Erythroblast (primary cell): ENCODE measurements at regions not wholly inside any gene's neighbourhood (a gene's known extent, or its start where the extent isn't known, plus 50 kb on each side); places are given as distances from the start of the nearest gene placed in this dataset.

Experiments
- DNase-seq, 2 experiments: peaks; one replicate each; lab custom pipeline; 2025; lab: John Stamatoyannopoulos, UW
- GATA1 ChIP-seq: IDR thresholded peaks from 2 replicates; pipeline ENCODE4 v1.6.1; 2011; ENCODE audit warnings: low read depth, mild to moderate bottlenecking, control low read depth, low read length, moderate library complexity
- POLR2A ChIP-seq: IDR thresholded peaks from 2 replicates; pipeline ENCODE4 v1.6.1; 2011; ENCODE audit warnings: mild to moderate bottlenecking, low read length

DNA sequence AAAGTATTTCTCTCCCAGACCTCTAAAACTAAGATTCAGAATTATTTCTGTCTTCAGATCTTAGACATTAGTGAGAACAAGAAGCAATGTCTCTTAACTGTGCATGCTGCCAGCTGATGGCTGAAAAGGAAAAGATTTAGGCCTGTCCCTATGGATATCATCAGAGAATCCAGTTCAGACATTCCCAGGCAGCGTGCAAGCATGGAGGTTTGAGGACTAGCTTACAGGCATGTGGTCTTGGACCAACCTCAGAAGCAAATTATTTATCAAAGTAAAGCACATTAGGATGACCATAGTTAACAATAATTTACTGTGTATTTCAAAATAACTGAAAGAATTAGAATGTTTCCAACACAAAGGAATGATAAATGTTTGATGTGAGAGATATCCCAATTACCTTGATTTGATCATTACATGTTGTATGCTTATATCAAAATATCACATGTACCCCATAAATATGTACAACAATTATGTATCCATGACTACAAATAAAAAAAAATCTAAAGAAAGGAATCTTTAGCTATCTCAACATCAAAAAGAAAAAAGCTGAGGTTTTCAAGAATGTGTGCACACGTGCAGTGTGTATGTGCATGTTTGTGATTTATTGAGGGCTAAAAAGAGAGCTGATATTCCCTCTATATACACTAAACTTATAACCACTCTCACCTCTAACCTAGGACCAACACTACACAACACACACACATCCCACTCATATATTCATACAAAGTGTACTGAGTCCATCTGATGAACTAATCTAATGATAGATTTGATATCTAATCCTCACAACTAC lies 108.9 kb upstream of the THBS1 start:
- no peak for TF ChIP-seq GATA1
- TF ChIP-seq POLR2A: no peak
- DNase-seq: no peak

DNA sequence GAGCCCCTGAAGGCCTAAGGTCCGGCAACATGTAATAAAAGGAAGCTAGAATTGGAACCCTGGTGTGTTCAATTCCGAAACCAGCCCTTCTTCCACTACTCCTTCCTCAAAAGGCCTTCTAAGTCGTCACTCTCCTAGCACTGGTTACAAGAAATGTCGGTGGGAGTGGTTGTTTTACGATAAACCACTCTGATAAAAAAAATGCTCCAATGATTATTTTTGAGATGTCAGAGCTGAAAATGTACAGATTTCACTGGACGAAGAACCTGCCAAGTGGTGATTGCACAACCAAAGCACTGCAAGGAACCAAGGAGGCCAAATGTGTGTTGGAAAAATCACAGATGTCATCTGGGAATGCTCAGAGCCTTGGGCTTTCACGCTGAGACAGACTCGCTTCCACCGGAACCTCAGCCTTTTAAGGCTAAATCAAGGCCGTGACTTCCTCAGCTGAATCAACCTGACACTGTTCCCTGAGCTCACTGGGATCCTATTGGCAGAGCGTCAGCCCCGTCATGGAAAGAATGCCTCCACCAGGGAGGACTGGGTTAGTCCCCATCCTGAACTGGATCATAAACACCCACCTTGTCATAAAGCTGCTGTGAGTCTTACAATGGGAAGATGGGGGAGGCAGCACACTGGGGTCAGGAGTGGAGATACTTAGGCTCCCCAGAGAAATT lies 108.1 kb upstream of the THBS1 start:
- TF ChIP-seq GATA1 (no peak), POLR2A (no peak)
- DNase-seq: no peak

DNA sequence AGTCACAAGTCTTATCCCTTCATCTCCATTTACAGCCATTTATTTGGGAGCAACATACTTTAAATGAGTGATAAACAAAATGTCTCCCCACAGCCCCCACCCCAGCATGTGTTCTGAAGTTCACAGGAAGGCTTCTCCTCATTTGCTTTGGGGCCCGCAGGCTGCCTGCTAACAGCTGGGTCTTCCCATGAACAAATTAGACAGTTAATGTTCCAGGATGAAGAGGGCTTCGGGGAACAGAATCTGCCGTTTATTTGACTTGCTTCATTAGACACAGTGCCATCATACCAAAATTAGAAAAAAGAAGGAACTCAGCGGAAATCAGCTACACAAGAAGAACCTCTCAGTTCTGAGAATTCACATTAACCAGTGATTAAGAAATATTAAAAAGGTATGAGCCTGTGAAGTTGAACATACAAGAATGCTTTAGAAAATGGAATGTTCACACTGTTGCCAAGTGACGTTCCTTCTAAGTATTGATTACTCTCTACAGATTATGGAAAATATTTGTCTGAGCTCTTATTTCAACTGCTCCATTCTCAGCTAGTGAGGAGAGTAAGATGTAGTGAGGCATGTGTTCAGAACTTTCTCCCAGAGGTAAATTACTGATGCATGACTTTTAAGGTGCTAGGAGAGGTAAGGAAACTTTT lies 107.5 kb upstream of the THBS1 start:
- no peak for TF ChIP-seq GATA1
- TF ChIP-seq POLR2A: no peak
- DNase-seq: no peak

DNA sequence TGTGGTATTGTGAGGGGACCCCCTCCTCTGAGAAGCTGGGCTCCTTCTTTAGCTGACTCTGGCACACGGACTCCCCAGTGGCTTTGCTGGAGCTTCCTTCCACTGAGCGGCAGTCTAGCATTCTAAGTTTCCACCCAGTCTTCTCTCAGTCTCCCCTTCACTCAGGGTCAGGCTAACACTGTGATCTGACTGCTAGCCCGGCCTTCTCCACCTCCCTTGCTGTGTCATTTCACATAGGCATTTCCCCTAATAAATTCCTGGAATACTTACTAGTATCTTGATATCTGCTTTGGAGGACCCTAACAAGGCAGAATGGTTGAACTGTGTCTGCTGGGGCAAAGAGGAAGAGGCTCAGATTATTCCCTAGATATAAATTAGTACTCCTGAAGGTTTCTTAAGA lies 106.2 kb upstream of the THBS1 start:
- DNase-seq: no peak
- TF ChIP-seq GATA1: no peak
- TF ChIP-seq POLR2A: no peak

DNA sequence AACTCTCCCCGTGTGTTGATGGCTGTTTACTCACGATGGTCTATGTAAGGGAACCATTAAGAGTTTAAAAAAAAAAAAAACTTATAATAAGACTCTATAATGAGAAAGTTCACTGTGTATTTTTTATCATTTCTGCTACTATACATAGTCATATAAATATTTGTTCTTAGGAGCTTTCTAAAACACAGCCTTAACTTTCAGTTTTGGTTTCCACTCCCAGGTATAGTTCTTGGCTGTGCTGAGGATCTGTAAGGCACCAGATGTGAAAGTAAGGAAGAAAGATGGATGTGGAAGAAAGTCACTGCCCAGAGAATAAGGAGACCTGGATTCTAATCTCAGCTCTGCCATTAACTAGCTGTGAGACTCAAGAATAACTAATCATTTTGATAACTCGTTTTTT lies 101.9 kb upstream of the THBS1 start:
- DNase-seq: no peak
- TF ChIP-seq GATA1 (no peak), POLR2A (no peak)

DNA sequence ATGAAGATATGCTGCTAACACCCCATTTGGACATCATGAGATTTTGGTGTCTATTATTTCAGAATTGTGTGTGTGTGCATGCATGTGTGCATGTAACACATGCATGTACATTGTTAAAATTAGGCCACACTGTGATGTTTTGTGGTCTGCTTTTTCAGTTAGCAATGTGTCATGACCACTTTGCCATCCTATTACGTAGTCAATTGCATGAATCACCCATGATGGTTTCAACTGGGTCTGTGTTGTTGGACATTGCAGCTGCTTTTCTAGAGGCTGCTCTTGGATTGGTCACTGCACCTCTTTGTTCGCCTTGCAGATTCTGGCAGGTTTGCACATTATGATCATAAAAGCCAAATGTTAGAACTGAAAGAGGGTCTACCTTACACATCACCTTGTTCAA lies 101.0 kb upstream of the THBS1 start:
- TF ChIP-seq GATA1: no peak
- no peak for TF ChIP-seq POLR2A
- no peak for DNase-seq

DNA sequence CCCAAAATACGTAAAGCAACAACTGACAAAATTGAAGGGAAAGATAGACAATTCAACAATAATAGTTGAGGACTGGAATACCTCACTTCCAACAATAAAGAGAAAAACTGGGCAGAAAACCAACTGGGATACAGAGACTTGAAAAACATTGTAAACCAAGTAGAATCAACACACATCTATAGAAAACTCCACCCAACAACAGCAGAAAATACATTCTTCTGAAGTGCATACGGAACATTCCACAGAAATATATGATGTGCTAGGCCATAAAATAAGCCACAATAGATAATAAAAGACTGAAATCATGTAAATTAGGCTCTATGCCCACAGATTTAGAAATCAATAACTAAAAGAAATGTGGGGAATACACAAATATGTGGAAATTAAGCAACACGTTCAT lies 98.4 kb upstream of the THBS1 start:
- no peak for DNase-seq
- TF ChIP-seq GATA1: no peak
- TF ChIP-seq POLR2A: no peak

DNA sequence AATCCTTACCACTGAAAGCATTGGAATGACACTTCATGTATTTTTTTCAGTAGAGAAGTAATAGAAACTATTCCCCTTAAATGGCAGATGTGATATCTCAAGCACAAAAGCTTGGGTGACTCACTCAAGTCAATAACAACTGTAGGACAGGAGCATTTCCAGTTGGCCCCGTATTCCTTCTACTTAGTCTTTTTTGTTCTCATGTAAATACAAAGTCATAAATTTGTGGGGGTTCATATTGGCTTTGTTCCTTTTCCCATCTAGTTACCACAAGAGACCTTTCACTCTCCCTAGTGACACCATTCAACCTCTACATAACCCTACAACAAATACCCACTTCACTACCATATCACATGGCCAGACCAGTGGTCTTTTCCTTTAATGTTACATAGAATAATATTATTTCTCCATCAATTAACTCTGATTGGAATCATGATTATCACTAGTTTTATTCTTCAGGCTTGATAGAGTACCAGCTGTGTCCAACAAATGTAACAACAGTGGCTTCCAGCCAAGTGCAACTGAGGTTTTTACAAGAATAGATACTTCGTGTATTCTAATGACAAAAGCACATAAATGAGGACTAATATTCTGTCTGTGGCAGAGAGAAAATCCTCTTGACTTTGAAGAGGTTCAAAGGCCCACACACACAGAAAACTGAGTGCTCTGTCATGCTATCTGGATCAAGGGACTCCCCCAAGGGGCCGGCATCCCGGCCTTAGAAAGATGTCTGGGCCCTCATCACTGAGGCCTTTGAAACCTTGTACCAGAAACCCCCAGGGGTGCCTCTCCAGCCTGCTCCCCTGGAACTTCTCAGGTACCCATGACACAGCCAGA lies 94.0 kb upstream of the THBS1 start:
- TF ChIP-seq GATA1 (no peak), POLR2A (no peak)
- DNase-seq: no peak

DNA sequence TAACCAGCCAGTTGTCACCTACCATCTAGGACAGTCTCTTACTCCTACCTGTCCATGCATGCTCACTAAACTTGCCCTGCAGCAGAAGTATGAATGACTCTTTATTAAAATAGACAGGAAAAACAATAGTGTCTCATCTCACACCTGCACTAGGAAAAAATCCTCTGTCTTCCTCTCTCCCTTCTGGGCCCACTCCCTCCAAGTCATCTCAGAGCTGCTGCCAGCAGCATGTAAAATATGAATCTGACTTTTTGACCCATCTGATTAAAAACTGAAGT lies 93.5 kb upstream of the THBS1 start:
- no peak for DNase-seq
- TF ChIP-seq POLR2A (no peak), GATA1 (no peak)

DNA sequence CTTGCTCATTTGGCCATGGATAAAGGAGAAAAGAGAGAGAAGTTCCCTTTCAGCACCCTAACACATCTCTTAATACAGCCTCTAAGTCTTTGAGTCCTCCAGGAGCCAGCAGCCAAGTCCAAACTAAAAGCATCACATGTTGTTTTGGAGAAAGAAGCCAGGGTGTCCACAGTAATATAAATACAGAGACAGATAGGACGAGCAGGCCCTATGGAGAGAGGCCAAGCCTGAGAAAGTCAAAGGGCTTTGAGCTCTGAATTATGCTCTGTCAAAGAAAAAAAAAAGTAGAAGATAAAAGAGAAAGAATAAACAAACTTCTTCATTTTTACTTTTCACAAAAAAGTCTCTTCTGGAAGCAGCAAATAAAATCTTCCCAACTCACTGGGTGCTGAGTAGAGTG lies 92.4 kb upstream of the THBS1 start:
- DNase-seq: no peak
- TF ChIP-seq GATA1: no peak
- no peak for TF ChIP-seq POLR2A

DNA sequence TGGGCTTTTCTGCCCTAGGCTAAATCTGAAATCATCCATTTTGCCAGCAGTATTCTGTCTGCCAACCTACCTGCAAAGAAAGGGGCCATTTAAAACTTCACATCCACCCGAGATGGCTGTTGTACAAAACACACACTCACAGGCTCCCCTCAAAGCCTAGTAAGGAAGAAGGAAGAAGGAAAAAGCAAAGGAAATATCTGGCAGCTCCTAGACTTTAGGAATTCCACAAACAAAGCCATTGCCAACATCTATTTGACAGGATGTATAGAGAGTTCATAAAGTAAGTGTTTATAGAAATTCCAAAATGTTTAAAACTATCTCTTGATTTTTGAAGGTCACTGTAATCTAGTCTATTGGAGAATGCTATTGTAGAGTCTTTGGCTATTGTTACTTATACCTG lies 91.9 kb upstream of the THBS1 start:
- TF ChIP-seq POLR2A (no peak), GATA1 (no peak)
- no peak for DNase-seq

DNA sequence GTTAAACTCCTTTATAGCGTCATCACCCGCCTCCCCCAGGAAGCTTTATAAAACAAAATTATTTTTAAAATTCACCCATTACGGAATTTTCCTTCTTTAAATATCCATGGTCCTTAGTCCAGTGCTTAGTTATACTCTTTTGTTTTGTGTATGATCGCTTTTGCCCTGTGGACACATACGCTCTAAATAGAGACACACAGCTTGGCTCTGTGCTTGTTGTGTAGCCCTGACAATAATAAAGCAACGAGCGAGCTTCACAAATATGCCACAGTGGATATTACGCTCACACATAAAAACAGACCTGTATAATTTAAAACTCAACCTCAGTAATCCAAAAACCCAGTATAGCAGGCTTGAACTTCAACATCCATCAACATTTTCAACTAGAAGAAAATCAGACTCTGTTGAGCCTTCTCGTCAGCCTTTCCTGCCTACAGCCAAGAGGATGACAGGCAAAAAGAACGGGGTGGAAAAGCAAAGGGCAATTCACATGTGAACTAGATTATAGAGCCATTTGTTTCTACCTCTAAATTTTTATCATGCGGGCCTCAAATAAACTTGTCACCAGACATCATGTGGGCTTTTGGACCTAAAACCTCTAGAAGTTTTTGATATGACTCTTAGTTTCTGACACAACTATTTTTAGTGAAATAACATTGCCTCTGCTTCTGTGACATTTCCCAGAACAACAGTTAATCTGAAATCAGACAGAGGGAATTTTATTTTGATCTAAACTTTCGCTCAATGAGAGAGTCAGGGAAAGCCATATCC lies 89.6 kb upstream of the THBS1 start:
- TF ChIP-seq GATA1 (no peak), POLR2A (no peak)
- DNase-seq: no peak
